NCI-H524 (cell line): ENCODE measurements at regions not wholly inside any gene's neighbourhood (a gene's known extent, or its start where the extent isn't known, plus 50 kb on each side); places are given as distances from the start of the nearest gene placed in this dataset.

Experiments used
- DNase-seq, 2 experiments: peaks; one replicate each; lab custom pipeline; 2025; lab: John Stamatoyannopoulos, UW

GRCh38 chr18:71001597-71001996, 712.8 kb downstream of the SOCS6 start:
- DNase-seq, result no peak

GRCh38 chr18:70998490-70998889, 709.6 kb downstream of the SOCS6 start:
- DNase-seq, result peak in 1 of 2 experiments; percentile 25

- no peak for DNase-seq
Observed at GRCh38 chr18:70994116-70994515, 705.3 kb downstream of the SOCS6 start.

- no peak for DNase-seq
Observed at GRCh38 chr18:70991577-70991976, 702.7 kb downstream of the SOCS6 start.

GRCh38 chr18:70985948-70986347, 697.1 kb downstream of the SOCS6 start:
- no peak for DNase-seq

- DNase-seq, result no peak
Observed at GRCh38 chr18:70982292-70982691, 693.4 kb downstream of the SOCS6 start.

GRCh38 chr18:70981400-70982140, 692.7 kb downstream of the SOCS6 start:
- DNase-seq, result no peak

GRCh38 chr18:70973626-70974025, 684.8 kb downstream of the SOCS6 start:
- no peak for DNase-seq

GRCh38 chr18:70966419-70966818, 677.6 kb downstream of the SOCS6 start:
- no peak for DNase-seq

GRCh38 chr18:70961939-70962338, 673.1 kb downstream of the SOCS6 start:
- DNase-seq, result no peak

- DNase-seq, result no peak
Observed at GRCh38 chr18:70956554-70956953, 667.7 kb downstream of the SOCS6 start.

- no peak for DNase-seq
Observed at GRCh38 chr18:70936160-70936559, 647.3 kb downstream of the SOCS6 start.

GRCh38 chr18:70931942-70932814, 643.3 kb downstream of the SOCS6 start:
- peak in 1 of 2 experiments; percentile 21 for DNase-seq

GRCh38 chr18:70920840-70921374, 632.1 kb downstream of the SOCS6 start:
- peak; percentile 5 to 67 for DNase-seq

GRCh38 chr18:70907673-70908072, 618.8 kb downstream of the SOCS6 start:
- peak in 1 of 2 experiments; percentile 49 for DNase-seq

GRCh38 chr18:70892381-70892780, 603.5 kb downstream of the SOCS6 start:
- no peak for DNase-seq

GRCh38 chr18:70870292-70870691, 581.4 kb downstream of the SOCS6 start:
- DNase-seq, result no peak

- no peak for DNase-seq
Observed at GRCh38 chr18:70848329-70848728, 559.5 kb downstream of the SOCS6 start.

GRCh38 chr18:70840649-70841048, 551.8 kb downstream of the SOCS6 start:
- DNase-seq, result no peak

GRCh38 chr18:70827632-70828031, 538.8 kb downstream of the SOCS6 start:
- DNase-seq, result no peak

- no peak for DNase-seq
Observed at GRCh38 chr18:70826571-70826970, 537.7 kb downstream of the SOCS6 start.

- no peak for DNase-seq
Observed at GRCh38 chr18:70822691-70823090, 533.8 kb downstream of the SOCS6 start.

- no peak for DNase-seq
Observed at GRCh38 chr18:70822117-70822516, 533.3 kb downstream of the SOCS6 start.
